Hepatocyte (in vitro differentiated cells): ENCODE measurements at regions not wholly inside any gene's neighbourhood (a gene's known extent, or its start where the extent isn't known, plus 50 kb on each side); places are given as distances from the start of the nearest gene placed in this dataset.

Experiments used
- EZH2 ChIP-seq: fragments of 200-600 bp; sonication (generic); IDR thresholded peaks from 2 replicates; pipeline ENCODE4 v1.6.1; 2016; ENCODE audit warnings: antibody characterized with exemption, mild to moderate bottlenecking, borderline replicate concordance
- EZH2phosphoT487 ChIP-seq: fragments of 200-600 bp; sonication (generic); IDR thresholded peaks from one replicate; pipeline ENCODE4 v1.6.1; 2018; ENCODE audit warnings: antibody characterized with exemption, mild to moderate bottlenecking, low read depth, moderate library complexity; ENCODE audit not compliant: unreplicated experiment, severe bottlenecking
- TF ChIP-seq, protein P1 (sequence below): fragments of 200-600 bp; sonication (generic); IDR thresholded peaks from 2 replicates; pipeline ENCODE4 v1.5.1; 2016; ENCODE audit warnings: antibody characterized with exemption, mild to moderate bottlenecking; ENCODE audit not compliant: poor library complexity

DNA sequence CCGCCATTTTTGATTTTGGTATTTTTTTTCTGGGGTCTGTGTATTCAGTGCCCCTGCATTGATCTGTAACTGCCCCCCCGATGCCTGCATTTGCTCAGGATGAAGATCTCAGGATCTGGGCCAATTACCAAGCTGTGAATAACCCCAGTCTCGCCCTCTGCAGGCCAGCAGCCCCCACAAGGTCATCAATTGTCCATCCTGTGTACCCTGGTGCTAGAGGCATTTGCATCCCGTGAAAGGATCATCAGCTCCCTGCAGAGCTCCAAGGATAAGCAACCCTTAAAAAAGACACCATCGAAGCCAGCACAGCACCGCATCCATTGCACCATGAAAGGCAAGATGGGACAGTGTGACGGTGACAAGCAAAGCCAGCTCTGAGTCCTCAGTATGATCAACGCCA, 154.1 kb upstream of the KLHL29 start:
- TF ChIP-seq EZH2 (no peak), EZH2phosphoT487 (no peak)
- TF ChIP-seq, protein P1, sequence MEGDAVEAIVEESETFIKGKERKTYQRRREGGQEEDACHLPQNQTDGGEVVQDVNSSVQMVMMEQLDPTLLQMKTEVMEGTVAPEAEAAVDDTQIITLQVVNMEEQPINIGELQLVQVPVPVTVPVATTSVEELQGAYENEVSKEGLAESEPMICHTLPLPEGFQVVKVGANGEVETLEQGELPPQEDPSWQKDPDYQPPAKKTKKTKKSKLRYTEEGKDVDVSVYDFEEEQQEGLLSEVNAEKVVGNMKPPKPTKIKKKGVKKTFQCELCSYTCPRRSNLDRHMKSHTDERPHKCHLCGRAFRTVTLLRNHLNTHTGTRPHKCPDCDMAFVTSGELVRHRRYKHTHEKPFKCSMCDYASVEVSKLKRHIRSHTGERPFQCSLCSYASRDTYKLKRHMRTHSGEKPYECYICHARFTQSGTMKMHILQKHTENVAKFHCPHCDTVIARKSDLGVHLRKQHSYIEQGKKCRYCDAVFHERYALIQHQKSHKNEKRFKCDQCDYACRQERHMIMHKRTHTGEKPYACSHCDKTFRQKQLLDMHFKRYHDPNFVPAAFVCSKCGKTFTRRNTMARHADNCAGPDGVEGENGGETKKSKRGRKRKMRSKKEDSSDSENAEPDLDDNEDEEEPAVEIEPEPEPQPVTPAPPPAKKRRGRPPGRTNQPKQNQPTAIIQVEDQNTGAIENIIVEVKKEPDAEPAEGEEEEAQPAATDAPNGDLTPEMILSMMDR, result no peak
